Coronary artery (tissue), 2 donors: ENCODE measurements at regions not wholly inside any gene's neighbourhood (a gene's known extent, or its start where the extent isn't known, plus 50 kb on each side); places are given as distances from the start of the nearest gene placed in this dataset.

ENCODE experiments used
- DNase-seq: peaks from one replicate; pipeline ENCODE4 v3.0.0-alpha.2; 2017; ENCODE audit warnings: low spot score
- H3K27ac ChIP-seq, 2 donors: fragments of 200-600 bp; sonication (generic); one replicate each; pipeline ENCODE4 v1.5.1; 2016 to 2019
- H3K4me3 ChIP-seq: fragments of 200-600 bp; sonication (generic); 2 replicates; pipeline ENCODE4 v1.5.1; 2016; ENCODE audit warnings: mild to moderate bottlenecking, moderate library complexity
- CTCF ChIP-seq: fragments of 200-600 bp; sonication (generic); IDR thresholded peaks from one replicate; pipeline ENCODE4 v1.5.1; 2019; ENCODE audit warnings: antibody characterized with exemption

GRCh38 chr3:115218859-115219258 lies 71.8 kb upstream of the ZBTB20 start:
- no peak for TF ChIP-seq CTCF
- H3K4me3 ChIP-seq = no peak overlapping the region
- H3K27ac ChIP-seq = no peak overlapping the region
- DNase-seq = no peak

GRCh38 chr3:115224687-115225086 lies 77.6 kb upstream of the ZBTB20 start:
- no peak for DNase-seq
- TF ChIP-seq CTCF = no peak
- no peak overlapping the region for H3K27ac ChIP-seq
- no peak overlapping the region for H3K4me3 ChIP-seq

- TF ChIP-seq CTCF = no peak
- Histone ChIP-seq H3K27ac (no peak overlapping the region), H3K4me3 (no peak overlapping the region)
- DNase-seq = no peak
Measured at GRCh38 chr3:115226844-115227445, 79.9 kb upstream of the ZBTB20 start.

- Histone ChIP-seq H3K27ac (no peak overlapping the region), H3K4me3 (no peak overlapping the region)
- DNase-seq = no peak
- TF ChIP-seq CTCF = no peak
Measured at GRCh38 chr3:115227461-115227860, 80.4 kb upstream of the ZBTB20 start.

- no peak overlapping the region for H3K27ac ChIP-seq
- no peak for DNase-seq
- no peak overlapping the region for H3K4me3 ChIP-seq
- no peak for TF ChIP-seq CTCF
Measured at GRCh38 chr3:115228266-115228665, 81.2 kb upstream of the ZBTB20 start.

- Histone ChIP-seq H3K4me3 (no peak overlapping the region), H3K27ac (no peak overlapping the region)
- DNase-seq = no peak
- TF ChIP-seq CTCF = no peak
Measured at GRCh38 chr3:115232167-115232566, 85.1 kb upstream of the ZBTB20 start.

- H3K4me3 ChIP-seq = no peak overlapping the region
- H3K27ac ChIP-seq = no peak overlapping the region
- no peak for DNase-seq
- TF ChIP-seq CTCF = no peak
Measured at GRCh38 chr3:115233021-115233420, 85.9 kb upstream of the ZBTB20 start.
